Skeletal muscle satellite cell (primary cell): ENCODE measurements at regions not wholly inside any gene's neighbourhood (a gene's known extent, or its start where the extent isn't known, plus 50 kb on each side); places are given as distances from the start of the nearest gene placed in this dataset.
A peak's percentile ranks its signal among the peaks of the same experiment; 100 is the strongest.

Source experiments
- H3K27me3 ChIP-seq: 2 replicates; pipeline ENCODE4 v1.7.0; 2013; ENCODE audit warnings: low read length; ENCODE audit not compliant: control insufficient read depth, insufficient read depth
- H3K36me3 ChIP-seq: 2 replicates; pipeline ENCODE4 v1.7.0; 2013; ENCODE audit warnings: mild to moderate bottlenecking, control low read depth, low read length; ENCODE audit not compliant: insufficient read depth
- H3K4me1 ChIP-seq: 2 replicates; pipeline ENCODE4 v1.7.0; 2013; ENCODE audit warnings: low read length; ENCODE audit not compliant: control insufficient read depth, insufficient read depth
- H3K4me2 ChIP-seq: 2 replicates; pipeline ENCODE4 v1.7.0; 2013; ENCODE audit warnings: mild to moderate bottlenecking, low read length
- H3K4me3 ChIP-seq: 2 replicates; pipeline ENCODE4 v1.7.0; 2013; ENCODE audit warnings: low read length
- H3K9ac ChIP-seq: 2 replicates; pipeline ENCODE4 v1.7.0; 2013; ENCODE audit warnings: mild to moderate bottlenecking, low read depth, low read length, moderate library complexity
- H3K9me3 ChIP-seq: replicated peaks from 2 replicates; pipeline ENCODE4 v1.7.0; 2013; ENCODE audit warnings: mild to moderate bottlenecking, control low read depth, low read length

GRCh38 chr3:99499235-99500158, 138.9 kb upstream of the COL8A1 start:
- H3K4me2 ChIP-seq = no peak overlapping the region
- H3K9ac ChIP-seq = peak overlapping the region; percentile 26
- no peaks in the 10 kb centered on the region for H3K27me3 ChIP-seq
- no peaks in the 10 kb centered on the region for H3K36me3 ChIP-seq
- peaks cover 43% of the 10 kb centered on the region for H3K4me1 ChIP-seq
- no peak overlapping the region for H3K4me3 ChIP-seq
- no peaks in the 10 kb centered on the region for H3K9me3 ChIP-seq

- Histone ChIP-seq H3K9ac (peak overlapping the region; percentile 26), H3K27me3 (no peaks in the 10 kb centered on the region), H3K36me3 (no peaks in the 10 kb centered on the region)
Observed at GRCh38 chr3:99498550-99499234, 139.7 kb upstream of the COL8A1 start.

GRCh38 chr3:99487894-99488293, 150.5 kb upstream of the COL8A1 start:
- no peak overlapping the region for H3K4me2 ChIP-seq
- no peak overlapping the region for H3K4me3 ChIP-seq
- no peaks in the 10 kb centered on the region for H3K36me3 ChIP-seq
- H3K9me3 ChIP-seq = peaks cover 9% of the 10 kb centered on the region
- H3K9ac ChIP-seq = no peak overlapping the region
- H3K4me1 ChIP-seq = peaks cover 12% of the 10 kb centered on the region
- no peaks in the 10 kb centered on the region for H3K27me3 ChIP-seq

More at GRCh38 chr3:99498550-99499234, 139.7 kb upstream of the COL8A1 start:
- Histone ChIP-seq H3K4me3 (no peak overlapping the region), H3K4me1 (peaks cover 35% of the 10 kb centered on the region), H3K4me2 (no peak overlapping the region), H3K9me3 (no peaks in the 10 kb centered on the region)

- H3K36me3 ChIP-seq = no peaks in the 10 kb centered on the region
- H3K27me3 ChIP-seq = no peaks in the 10 kb centered on the region
- H3K9ac ChIP-seq = no peak overlapping the region
- peaks cover 12% of the 10 kb centered on the region for H3K4me1 ChIP-seq
- no peak overlapping the region for H3K4me3 ChIP-seq
- peaks cover 4% of the 10 kb centered on the region for H3K9me3 ChIP-seq
- H3K4me2 ChIP-seq = no peak overlapping the region
Observed at GRCh38 chr3:99485286-99485685, 153.1 kb upstream of the COL8A1 start.

- Histone ChIP-seq H3K4me2 (no peak overlapping the region), H3K27me3 (no peaks in the 10 kb centered on the region), H3K4me1 (peaks cover 12% of the 10 kb centered on the region), H3K36me3 (no peaks in the 10 kb centered on the region), H3K9ac (no peak overlapping the region), H3K9me3 (peaks cover 4% of the 10 kb centered on the region), H3K4me3 (no peak overlapping the region)
Observed at GRCh38 chr3:99484871-99485270, 153.5 kb upstream of the COL8A1 start.

- H3K9me3 ChIP-seq = peaks cover 4% of the 10 kb centered on the region
- H3K4me2 ChIP-seq = no peak overlapping the region
- H3K36me3 ChIP-seq = no peaks in the 10 kb centered on the region
- H3K4me1 ChIP-seq = peaks cover 12% of the 10 kb centered on the region
- H3K9ac ChIP-seq = no peak overlapping the region
- no peaks in the 10 kb centered on the region for H3K27me3 ChIP-seq
- H3K4me3 ChIP-seq = no peak overlapping the region
Observed at GRCh38 chr3:99483841-99484240, 154.6 kb upstream of the COL8A1 start.

- no peaks in the 10 kb centered on the region for H3K9me3 ChIP-seq
- H3K9ac ChIP-seq = no peak overlapping the region
- no peaks in the 10 kb centered on the region for H3K27me3 ChIP-seq
- H3K4me2 ChIP-seq = no peak overlapping the region
- no peaks in the 10 kb centered on the region for H3K36me3 ChIP-seq
- peaks cover 12% of the 10 kb centered on the region for H3K4me1 ChIP-seq
- H3K4me3 ChIP-seq = no peak overlapping the region
Observed at GRCh38 chr3:99482191-99482590, 156.2 kb upstream of the COL8A1 start.

GRCh38 chr3:99481561-99481960, 156.8 kb upstream of the COL8A1 start:
- Histone ChIP-seq H3K9me3 (no peaks in the 10 kb centered on the region), H3K27me3 (no peaks in the 10 kb centered on the region), H3K4me3 (no peak overlapping the region), H3K36me3 (no peaks in the 10 kb centered on the region), H3K9ac (no peak overlapping the region), H3K4me1 (peaks cover 12% of the 10 kb centered on the region), H3K4me2 (no peak overlapping the region)

GRCh38 chr3:99479768-99480167, 158.6 kb upstream of the COL8A1 start:
- Histone ChIP-seq H3K9me3 (no peaks in the 10 kb centered on the region), H3K4me1 (peaks cover 15% of the 10 kb centered on the region), H3K4me3 (no peak overlapping the region), H3K36me3 (no peaks in the 10 kb centered on the region), H3K27me3 (no peaks in the 10 kb centered on the region), H3K4me2 (no peak overlapping the region), H3K9ac (no peak overlapping the region)

GRCh38 chr3:99477650-99478049, 160.7 kb upstream of the COL8A1 start:
- H3K9ac ChIP-seq = no peak overlapping the region
- no peak overlapping the region for H3K4me3 ChIP-seq
- H3K9me3 ChIP-seq = no peaks in the 10 kb centered on the region
- H3K4me1 ChIP-seq = peaks cover 30% of the 10 kb centered on the region
- no peaks in the 10 kb centered on the region for H3K27me3 ChIP-seq
- no peak overlapping the region for H3K4me2 ChIP-seq
- H3K36me3 ChIP-seq = no peaks in the 10 kb centered on the region

GRCh38 chr3:99475229-99475628, 163.2 kb upstream of the COL8A1 start:
- Histone ChIP-seq H3K4me3 (no peak overlapping the region), H3K27me3 (no peaks in the 10 kb centered on the region), H3K4me2 (no peak overlapping the region), H3K9me3 (no peaks in the 10 kb centered on the region), H3K4me1 (peaks cover 39% of the 10 kb centered on the region), H3K9ac (no peak overlapping the region), H3K36me3 (no peaks in the 10 kb centered on the region)
